ENCODE measurements at regions not wholly inside any gene's neighbourhood (a gene's known extent, or its start where the extent isn't known, plus 50 kb on each side); places are given as distances from the start of the nearest gene placed in this dataset.

- DNase-seq (ENCODE audit: low spot score), result no peak
Measured at GRCh38 chr7:27459731-27460053, 203.0 kb downstream of the HIBADH start.

GRCh38 chr7:27462575-27463270 is 200.0 kb downstream of the HIBADH start:
- no peak for DNase-seq (ENCODE audit: low spot score)

- DNase-seq (ENCODE audit: low spot score), result no peak
Measured at GRCh38 chr7:27464970-27465369, 197.7 kb downstream of the HIBADH start.

GRCh38 chr7:27466703-27467102 is 196.0 kb downstream of the HIBADH start:
- no peak for DNase-seq (ENCODE audit: low spot score)

GRCh38 chr7:27472043-27472442 is 190.6 kb downstream of the HIBADH start:
- DNase-seq (ENCODE audit: low spot score), result no peak
